ENCODE measurements at regions not wholly inside any gene's neighbourhood (a gene's known extent, or its start where the extent isn't known, plus 50 kb on each side); places are given as distances from the start of the nearest gene placed in this dataset.

GRCh38 chr18:42620657-42621056, 494.8 kb downstream of the RIT2 start:
- Histone ChIP-seq H3K36me3 (ENCODE audit: control insufficient read depth, insufficient read depth, low read length) (no peaks in the 10 kb centered on the region), H2AFZ (no peak overlapping the region), H3K27ac (no peak overlapping the region), H3K4me3 (ENCODE audit: low read depth, low read length) (no peak overlapping the region), H3K4me1 (no peaks in the 10 kb centered on the region), H3K79me2 (no peaks in the 10 kb centered on the region), H3K27me3 (ENCODE audit: control insufficient read depth, insufficient read depth, low read length) (no peaks in the 10 kb centered on the region), H3K4me2 (ENCODE audit: low read length) (no peak overlapping the region), H3K9ac (no peak overlapping the region), H3K9me3 (ENCODE audit: control insufficient read depth, low read length) (no peaks in the 10 kb centered on the region)
- TF ChIP-seq CTCF (IDR thresholded peaks at IDR 0.05), result no peak

DNA sequence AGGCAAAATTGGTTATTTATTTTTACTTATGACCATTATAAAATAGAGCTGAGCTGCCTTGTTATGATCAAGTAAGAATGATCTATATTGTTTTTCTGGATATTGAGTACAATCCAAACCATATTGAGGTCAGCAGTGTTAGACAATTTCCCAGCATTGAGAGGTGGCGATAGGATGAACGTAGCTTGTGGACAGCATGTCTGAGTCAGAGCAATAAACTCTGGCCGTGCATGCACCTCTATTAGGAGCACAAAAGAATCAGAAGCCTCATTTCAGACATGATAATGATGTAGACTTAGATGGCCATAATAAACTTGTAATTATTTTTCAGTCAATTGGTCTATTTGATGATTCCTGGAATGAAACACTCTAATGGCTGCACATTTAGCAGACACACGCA, 491.6 kb downstream of the RIT2 start:
- TF ChIP-seq CTCF (IDR thresholded peaks at IDR 0.05), result no peak
- no peaks in the 10 kb centered on the region for H3K36me3 ChIP-seq (ENCODE audit: control insufficient read depth, insufficient read depth, low read length)
- H2AFZ ChIP-seq, result no peak overlapping the region
- no peaks in the 10 kb centered on the region for H3K4me1 ChIP-seq
- H3K4me2 ChIP-seq (ENCODE audit: low read length), result no peak overlapping the region
- no peaks in the 10 kb centered on the region for H3K79me2 ChIP-seq
- H3K4me3 ChIP-seq (ENCODE audit: low read depth, low read length), result no peak overlapping the region
- no peak overlapping the region for H3K9ac ChIP-seq
- no peaks in the 10 kb centered on the region for H3K9me3 ChIP-seq (ENCODE audit: control insufficient read depth, low read length)
- H3K27me3 ChIP-seq (ENCODE audit: control insufficient read depth, insufficient read depth, low read length), result no peaks in the 10 kb centered on the region
- no peak overlapping the region for H3K27ac ChIP-seq

DNA sequence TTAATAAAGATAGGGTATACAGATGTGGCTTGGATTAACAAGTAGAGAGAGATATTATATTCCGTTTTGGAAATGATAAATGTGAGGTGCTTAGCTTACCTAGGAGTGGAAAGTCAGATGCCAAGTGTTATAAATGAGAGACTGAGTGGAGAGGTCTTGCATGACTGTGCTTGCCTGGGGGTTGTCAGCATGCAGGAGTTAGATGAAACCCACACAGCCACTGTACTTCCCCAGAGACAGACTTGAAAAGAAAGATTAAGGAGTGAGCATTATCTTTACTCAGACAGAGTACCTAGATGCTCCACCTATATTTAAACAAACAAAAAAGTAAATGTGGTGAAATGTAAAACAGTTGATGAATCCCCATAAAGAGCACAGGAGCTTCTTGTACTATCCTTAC, 482.7 kb downstream of the RIT2 start:
- Histone ChIP-seq H3K9ac (no peak overlapping the region), H3K9me3 (ENCODE audit: control insufficient read depth, low read length) (no peaks in the 10 kb centered on the region), H3K4me3 (ENCODE audit: low read depth, low read length) (no peak overlapping the region), H3K79me2 (no peaks in the 10 kb centered on the region), H3K4me1 (no peaks in the 10 kb centered on the region), H2AFZ (no peak overlapping the region), H3K27ac (no peak overlapping the region), H3K36me3 (ENCODE audit: control insufficient read depth, insufficient read depth, low read length) (no peaks in the 10 kb centered on the region), H3K27me3 (ENCODE audit: control insufficient read depth, insufficient read depth, low read length) (no peaks in the 10 kb centered on the region), H3K4me2 (ENCODE audit: low read length) (no peak overlapping the region)
- no peak for TF ChIP-seq CTCF (IDR thresholded peaks at IDR 0.05)

- no peak overlapping the region for H3K4me2 ChIP-seq (ENCODE audit: low read length)
- no peak overlapping the region for H3K27ac ChIP-seq
- H3K4me3 ChIP-seq (ENCODE audit: low read depth, low read length), result no peak overlapping the region
- H3K9ac ChIP-seq, result no peak overlapping the region
- H3K79me2 ChIP-seq, result no peaks in the 10 kb centered on the region
- no peak for TF ChIP-seq CTCF (IDR thresholded peaks at IDR 0.05)
- H3K27me3 ChIP-seq (ENCODE audit: control insufficient read depth, insufficient read depth, low read length), result no peaks in the 10 kb centered on the region
- no peak overlapping the region for H2AFZ ChIP-seq
- no peaks in the 10 kb centered on the region for H3K36me3 ChIP-seq (ENCODE audit: control insufficient read depth, insufficient read depth, low read length)
- no peaks in the 10 kb centered on the region for H3K4me1 ChIP-seq
- H3K9me3 ChIP-seq (ENCODE audit: control insufficient read depth, low read length), result no peaks in the 10 kb centered on the region
Measured at GRCh38 chr18:42635378-42636048, 480.0 kb downstream of the RIT2 start.

DNA sequence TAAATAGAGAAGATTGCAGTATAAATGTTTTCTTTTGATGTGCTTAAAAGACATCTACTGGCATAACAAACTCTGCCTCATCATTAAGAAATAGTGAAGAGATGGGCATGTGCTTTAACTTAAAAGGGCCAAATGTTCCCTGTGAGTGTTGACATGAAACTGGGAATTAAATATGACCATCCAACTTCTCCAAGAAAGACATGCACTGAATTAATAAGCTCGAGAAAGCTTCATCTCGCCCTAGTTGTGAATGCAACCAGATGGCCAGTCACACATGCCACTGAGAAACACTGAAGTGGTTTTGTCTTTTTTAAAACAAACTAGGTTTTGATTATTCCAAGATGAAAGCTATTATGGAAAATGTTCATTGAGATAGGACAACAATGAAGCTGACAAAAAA, 479.2 kb downstream of the RIT2 start:
- TF ChIP-seq CTCF (IDR thresholded peaks at IDR 0.05), result no peak
- H3K4me3 ChIP-seq (ENCODE audit: low read depth, low read length), result no peak overlapping the region
- H2AFZ ChIP-seq, result no peak overlapping the region
- no peaks in the 10 kb centered on the region for H3K9me3 ChIP-seq (ENCODE audit: control insufficient read depth, low read length)
- no peaks in the 10 kb centered on the region for H3K36me3 ChIP-seq (ENCODE audit: control insufficient read depth, insufficient read depth, low read length)
- no peaks in the 10 kb centered on the region for H3K79me2 ChIP-seq
- no peak overlapping the region for H3K27ac ChIP-seq
- H3K4me2 ChIP-seq (ENCODE audit: low read length), result no peak overlapping the region
- H3K9ac ChIP-seq, result no peak overlapping the region
- H3K27me3 ChIP-seq (ENCODE audit: control insufficient read depth, insufficient read depth, low read length), result no peaks in the 10 kb centered on the region
- H3K4me1 ChIP-seq, result no peaks in the 10 kb centered on the region

Measured in parathyroid adenoma (tissue), 2 donors.